SK-N-SH treated with all-trans-retinoic acid at 6 μM for 48 hours (cell line): ENCODE measurements at regions not wholly inside any gene's neighbourhood (a gene's known extent, or its start where the extent isn't known, plus 50 kb on each side); places are given as distances from the start of the nearest gene placed in this dataset.

ENCODE experiments used
- ATAC-seq: fragments of 200-7000 bp; cut with Tn5 transposase; 3 replicates; pipeline ENCODE4 v1.9.1; 2020; ENCODE audit warnings: mild to moderate bottlenecking, moderate library complexity
- ARNTL ChIP-seq: fragments of 450-650 bp; formaldehyde crosslinking; IDR thresholded peaks from 2 replicates; pipeline ENCODE4 v1.5.0; 2020; ENCODE audit warnings: low read depth, mild to moderate bottlenecking, moderate library complexity, borderline replicate concordance
- BACH2 ChIP-seq: fragments of 250-450 bp; sonication (Bioruptor Pico); IDR thresholded peaks from 2 replicates; pipeline ENCODE4 v1.9.0; 2021; ENCODE audit warnings: mild to moderate bottlenecking, borderline replicate concordance
- CSDC2 ChIP-seq: fragments of 250-450 bp; sonication (Bioruptor Pico); IDR thresholded peaks from 2 replicates; pipeline ENCODE4 v1.5.0; 2020; ENCODE audit warnings: mild to moderate bottlenecking, moderate library complexity
- ESRRG ChIP-seq: fragments of 250-450 bp; sonication (Bioruptor Pico); IDR thresholded peaks from 2 replicates; pipeline ENCODE4 v1.6.1; 2021; ENCODE audit warnings: mild to moderate bottlenecking
- GLIS3 ChIP-seq: fragments of 250-450 bp; sonication (Bioruptor Pico); IDR thresholded peaks from 2 replicates; pipeline ENCODE4 v1.5.0; 2020; ENCODE audit warnings: mild to moderate bottlenecking, moderate library complexity
- ISL1 ChIP-seq: fragments of 250-450 bp; sonication (Bioruptor Pico); IDR thresholded peaks from 2 replicates; pipeline ENCODE4 v2.1.2; 2022; ENCODE audit warnings: mild to moderate bottlenecking, moderate library complexity
- OSR1 ChIP-seq: fragments of 250-450 bp; sonication (Bioruptor Pico); IDR thresholded peaks from 2 replicates; pipeline ENCODE4 v1.8.0; 2022; ENCODE audit warnings: moderate library complexity, mild to moderate bottlenecking, inconsistent platforms
- PATZ1 ChIP-seq: fragments of 250-450 bp; sonication (Bioruptor Pico); IDR thresholded peaks from 2 replicates; pipeline ENCODE4 v1.8.0; 2020; ENCODE audit warnings: mild to moderate bottlenecking, moderate library complexity, borderline replicate concordance
- PPARA ChIP-seq: fragments of 250-450 bp; sonication (Bioruptor Pico); IDR thresholded peaks from 2 replicates; pipeline ENCODE4 v1.5.0; 2020; ENCODE audit warnings: mild to moderate bottlenecking, borderline replicate concordance
- RARB ChIP-seq: fragments of 250-450 bp; sonication (Bioruptor Pico); IDR thresholded peaks from 2 replicates; pipeline ENCODE4 v1.8.0; 2021; ENCODE audit warnings: mild to moderate bottlenecking, moderate library complexity
- SNAI2 ChIP-seq: fragments of 250-450 bp; sonication (Bioruptor Pico); IDR thresholded peaks from 2 replicates; pipeline ENCODE4 v1.5.0; 2020; ENCODE audit warnings: mild to moderate bottlenecking, moderate library complexity
- TCF4 ChIP-seq: fragments of 250-450 bp; sonication (Bioruptor Pico); IDR thresholded peaks from 2 replicates; pipeline ENCODE4 v1.8.0; 2021; ENCODE audit warnings: mild to moderate bottlenecking, moderate library complexity, borderline replicate concordance
- TOX ChIP-seq: fragments of 250-450 bp; sonication (Bioruptor Pico); IDR thresholded peaks from 2 replicates; pipeline ENCODE4 v1.8.0; 2021; ENCODE audit warnings: mild to moderate bottlenecking, moderate library complexity, borderline replicate concordance
- ZC3H10 ChIP-seq: fragments of 250-450 bp; sonication (Bioruptor Pico); IDR thresholded peaks from 2 replicates; pipeline ENCODE4 v1.5.1; 2021; ENCODE audit warnings: mild to moderate bottlenecking, moderate library complexity
- ZFP3 ChIP-seq: fragments of 250-450 bp; sonication (Bioruptor Pico); IDR thresholded peaks from 2 replicates; pipeline ENCODE4 v1.5.0; 2020; ENCODE audit warnings: mild to moderate bottlenecking, moderate library complexity
- ZFP30 ChIP-seq: fragments of 450-650 bp; formaldehyde crosslinking; IDR thresholded peaks from 2 replicates; pipeline ENCODE4 v1.5.0; 2022; ENCODE audit warnings: mild to moderate bottlenecking, moderate library complexity
- ZNF565 ChIP-seq: fragments of 450-650 bp; formaldehyde crosslinking; conservative IDR thresholded peaks from 2 replicates; pipeline ENCODE4 v1.5.0; 2020; ENCODE audit warnings: low read depth, mild to moderate bottlenecking, moderate library complexity
- ZNF70 ChIP-seq: fragments of 450-650 bp; formaldehyde crosslinking; IDR thresholded peaks from 2 replicates; pipeline ENCODE4 v1.5.0; 2020; ENCODE audit warnings: mild to moderate bottlenecking, moderate library complexity
- ZNF8 ChIP-seq: fragments of 450-650 bp; formaldehyde crosslinking; IDR thresholded peaks from 2 replicates; pipeline ENCODE4 v1.5.0; 2020; ENCODE audit warnings: mild to moderate bottlenecking, moderate library complexity
- TF ChIP-seq, protein P1 (sequence below): fragments of 250-450 bp; sonication (Bioruptor Pico); IDR thresholded peaks from 2 replicates; pipeline ENCODE4 v1.5.0; 2020; ENCODE audit warnings: mild to moderate bottlenecking, moderate library complexity
- TF ChIP-seq, protein P2 (sequence below): fragments of 250-450 bp; sonication (Bioruptor Pico); IDR thresholded peaks from 2 replicates; pipeline ENCODE4 v1.8.0; 2021; ENCODE audit warnings: low read depth, mild to moderate bottlenecking, moderate library complexity, borderline replicate concordance
- TF ChIP-seq, protein P3 (sequence below): fragments of 250-450 bp; sonication (Bioruptor Pico); IDR thresholded peaks from 2 replicates; pipeline ENCODE4 v1.5.1; 2020; ENCODE audit warnings: low read depth, mild to moderate bottlenecking, moderate library complexity

DNA sequence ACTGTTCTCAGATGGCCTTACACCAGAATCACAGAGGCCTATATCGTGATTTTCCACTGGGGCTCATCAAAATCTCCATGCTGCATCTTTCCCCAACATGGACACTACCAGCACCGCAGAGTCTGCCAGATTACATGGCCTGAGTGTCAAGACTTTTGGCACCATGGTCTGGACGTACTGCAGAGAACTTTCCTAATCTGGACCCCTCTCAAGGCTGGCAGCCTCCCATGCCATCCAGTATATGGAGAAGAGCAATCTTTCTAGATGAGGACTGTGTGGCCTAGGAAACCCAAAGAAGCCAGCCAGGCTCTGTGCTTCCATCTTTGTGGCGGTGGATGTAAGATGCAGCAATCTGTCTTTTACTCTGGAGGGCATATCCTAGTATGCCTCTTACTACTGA is 139.2 kb downstream of the ADAMTS15 start (continued):
- TF ChIP-seq, protein P1, sequence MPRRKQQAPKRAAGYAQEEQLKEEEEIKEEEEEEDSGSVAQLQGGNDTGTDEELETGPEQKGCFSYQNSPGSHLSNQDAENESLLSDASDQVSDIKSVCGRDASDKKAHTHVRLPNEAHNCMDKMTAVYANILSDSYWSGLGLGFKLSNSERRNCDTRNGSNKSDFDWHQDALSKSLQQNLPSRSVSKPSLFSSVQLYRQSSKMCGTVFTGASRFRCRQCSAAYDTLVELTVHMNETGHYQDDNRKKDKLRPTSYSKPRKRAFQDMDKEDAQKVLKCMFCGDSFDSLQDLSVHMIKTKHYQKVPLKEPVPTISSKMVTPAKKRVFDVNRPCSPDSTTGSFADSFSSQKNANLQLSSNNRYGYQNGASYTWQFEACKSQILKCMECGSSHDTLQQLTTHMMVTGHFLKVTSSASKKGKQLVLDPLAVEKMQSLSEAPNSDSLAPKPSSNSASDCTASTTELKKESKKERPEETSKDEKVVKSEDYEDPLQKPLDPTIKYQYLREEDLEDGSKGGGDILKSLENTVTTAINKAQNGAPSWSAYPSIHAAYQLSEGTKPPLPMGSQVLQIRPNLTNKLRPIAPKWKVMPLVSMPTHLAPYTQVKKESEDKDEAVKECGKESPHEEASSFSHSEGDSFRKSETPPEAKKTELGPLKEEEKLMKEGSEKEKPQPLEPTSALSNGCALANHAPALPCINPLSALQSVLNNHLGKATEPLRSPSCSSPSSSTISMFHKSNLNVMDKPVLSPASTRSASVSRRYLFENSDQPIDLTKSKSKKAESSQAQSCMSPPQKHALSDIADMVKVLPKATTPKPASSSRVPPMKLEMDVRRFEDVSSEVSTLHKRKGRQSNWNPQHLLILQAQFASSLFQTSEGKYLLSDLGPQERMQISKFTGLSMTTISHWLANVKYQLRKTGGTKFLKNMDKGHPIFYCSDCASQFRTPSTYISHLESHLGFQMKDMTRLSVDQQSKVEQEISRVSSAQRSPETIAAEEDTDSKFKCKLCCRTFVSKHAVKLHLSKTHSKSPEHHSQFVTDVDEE: no peak
- TF ChIP-seq, all 23 proteins: peak for 0

DNA sequence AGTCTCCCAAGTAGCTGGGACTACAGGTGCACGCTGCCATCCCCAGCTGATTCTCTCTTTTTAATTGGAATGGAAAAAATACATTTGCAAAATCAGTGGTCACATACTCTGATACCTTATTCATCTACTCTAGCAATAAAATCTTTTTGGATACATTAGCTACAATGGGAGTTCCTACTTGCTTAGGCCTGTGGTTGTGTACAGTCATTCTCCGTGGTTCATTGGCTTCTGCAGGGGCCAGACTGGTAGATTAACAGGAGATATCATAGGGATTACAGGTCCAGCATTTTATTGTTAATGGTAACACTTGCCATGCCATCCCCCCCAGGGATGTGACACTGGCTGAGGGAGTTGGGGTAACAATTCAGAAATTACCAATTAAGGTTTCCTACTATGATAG is 140.0 kb downstream of the ADAMTS15 start:
- TF ChIP-seq ZFP3 (CRISPR knock-in tag) (no peak), ZC3H10 (CRISPR knock-in tag) (no peak), BACH2 (CRISPR knock-in tag) (no peak), ZNF565 (CRISPR knock-in tag) (no peak), ESRRG (CRISPR knock-in tag) (no peak), ARNTL (no peak), TCF4 (CRISPR knock-in tag) (no peak), TOX (no peak), RARB (CRISPR knock-in tag) (no peak), ISL1 (no peak), PPARA (CRISPR knock-in tag) (no peak), ZNF8 (CRISPR knock-in tag) (no peak), ZFP30 (no peak), GLIS3 (no peak), ZNF70 (no peak)
- TF ChIP-seq, protein P2, sequence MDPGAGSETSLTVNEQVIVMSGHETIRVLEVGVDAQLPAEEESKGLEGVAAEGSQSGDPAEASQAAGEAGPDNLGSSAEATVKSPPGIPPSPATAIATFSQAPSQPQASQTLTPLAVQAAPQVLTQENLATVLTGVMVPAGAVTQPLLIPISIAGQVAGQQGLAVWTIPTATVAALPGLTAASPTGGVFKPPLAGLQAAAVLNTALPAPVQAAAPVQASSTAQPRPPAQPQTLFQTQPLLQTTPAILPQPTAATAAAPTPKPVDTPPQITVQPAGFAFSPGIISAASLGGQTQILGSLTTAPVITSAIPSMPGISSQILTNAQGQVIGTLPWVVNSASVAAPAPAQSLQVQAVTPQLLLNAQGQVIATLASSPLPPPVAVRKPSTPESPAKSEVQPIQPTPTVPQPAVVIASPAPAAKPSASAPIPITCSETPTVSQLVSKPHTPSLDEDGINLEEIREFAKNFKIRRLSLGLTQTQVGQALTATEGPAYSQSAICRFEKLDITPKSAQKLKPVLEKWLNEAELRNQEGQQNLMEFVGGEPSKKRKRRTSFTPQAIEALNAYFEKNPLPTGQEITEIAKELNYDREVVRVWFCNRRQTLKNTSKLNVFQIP (CRISPR knock-in tag): no peak
- TF ChIP-seq, protein P1: no peak
- TF ChIP-seq, protein P3, sequence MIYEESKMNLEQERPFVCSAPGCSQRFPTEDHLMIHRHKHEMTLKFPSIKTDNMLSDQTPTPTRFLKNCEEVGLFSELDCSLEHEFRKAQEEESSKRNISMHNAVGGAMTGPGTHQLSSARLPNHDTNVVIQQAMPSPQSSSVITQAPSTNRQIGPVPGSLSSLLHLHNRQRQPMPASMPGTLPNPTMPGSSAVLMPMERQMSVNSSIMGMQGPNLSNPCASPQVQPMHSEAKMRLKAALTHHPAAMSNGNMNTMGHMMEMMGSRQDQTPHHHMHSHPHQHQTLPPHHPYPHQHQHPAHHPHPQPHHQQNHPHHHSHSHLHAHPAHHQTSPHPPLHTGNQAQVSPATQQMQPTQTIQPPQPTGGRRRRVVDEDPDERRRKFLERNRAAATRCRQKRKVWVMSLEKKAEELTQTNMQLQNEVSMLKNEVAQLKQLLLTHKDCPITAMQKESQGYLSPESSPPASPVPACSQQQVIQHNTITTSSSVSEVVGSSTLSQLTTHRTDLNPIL: no peak
- no peak for ATAC-seq

DNA sequence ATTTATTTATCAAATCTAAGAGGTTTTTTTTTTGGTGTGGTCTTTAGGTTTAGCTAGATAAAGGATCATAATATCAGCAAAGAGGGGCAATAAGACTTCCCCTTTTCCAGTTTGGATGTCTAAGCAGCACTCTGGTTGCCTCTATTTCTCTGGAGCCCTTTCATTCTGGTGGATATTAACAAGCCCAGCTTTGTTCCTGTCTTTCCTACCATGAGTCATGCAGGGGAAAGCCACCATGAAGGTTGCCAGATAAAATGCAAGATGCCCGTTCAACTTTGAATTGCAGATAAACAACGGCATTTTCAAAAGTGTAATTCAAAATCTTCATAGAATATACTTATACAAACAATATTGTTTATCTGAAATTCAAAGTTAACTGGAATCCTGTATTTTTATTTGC is 143.6 kb downstream of the ADAMTS15 start:
- no peak for ATAC-seq
- TF ChIP-seq GLIS3 (no peak), BACH2 (CRISPR knock-in tag) (no peak)
- TF ChIP-seq, protein P2 (CRISPR knock-in tag): no peak

- no peak for ATAC-seq
- TF ChIP-seq ARNTL (no peak), ZFP3 (CRISPR knock-in tag) (no peak), BACH2 (CRISPR knock-in tag) (no peak), SNAI2 (CRISPR knock-in tag) (no peak), OSR1 (no peak), GLIS3 (no peak), PPARA (CRISPR knock-in tag) (no peak), ZNF70 (no peak), PATZ1 (CRISPR knock-in tag) (no peak), CSDC2 (CRISPR knock-in tag) (no peak), ISL1 (no peak), TCF4 (CRISPR knock-in tag) (no peak), TOX (no peak)
- TF ChIP-seq, protein P2 (CRISPR knock-in tag): no peak
These were observed 144.6 kb downstream of the ADAMTS15 start for GRCh38 chr11:130593064-130593463.
